ENCODE measurements at regions not wholly inside any gene's neighbourhood (a gene's known extent, or its start where the extent isn't known, plus 50 kb on each side); places are given as distances from the start of the nearest gene placed in this dataset.

DNA sequence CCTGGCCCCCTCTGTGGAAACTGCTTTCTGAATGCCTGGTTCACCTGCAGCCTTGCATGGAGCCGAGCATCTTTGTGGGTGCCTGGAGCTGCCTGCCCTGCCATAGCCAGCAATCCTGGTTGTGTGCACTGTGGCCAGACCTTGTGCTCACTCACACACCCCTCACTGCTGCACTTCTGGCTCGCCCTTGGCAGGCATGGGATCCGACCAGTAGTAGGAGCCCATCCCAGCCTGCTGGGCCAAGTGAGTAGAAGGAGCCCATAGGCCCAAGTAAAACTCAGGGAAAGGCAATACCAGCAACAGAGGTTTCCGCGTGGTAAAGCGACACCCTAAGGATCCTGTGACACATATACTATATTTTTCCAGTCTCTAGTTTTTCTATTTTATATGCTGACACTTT, 270.0 kb upstream of the NAV3 start:
- DNase-seq, result no peak

DNA sequence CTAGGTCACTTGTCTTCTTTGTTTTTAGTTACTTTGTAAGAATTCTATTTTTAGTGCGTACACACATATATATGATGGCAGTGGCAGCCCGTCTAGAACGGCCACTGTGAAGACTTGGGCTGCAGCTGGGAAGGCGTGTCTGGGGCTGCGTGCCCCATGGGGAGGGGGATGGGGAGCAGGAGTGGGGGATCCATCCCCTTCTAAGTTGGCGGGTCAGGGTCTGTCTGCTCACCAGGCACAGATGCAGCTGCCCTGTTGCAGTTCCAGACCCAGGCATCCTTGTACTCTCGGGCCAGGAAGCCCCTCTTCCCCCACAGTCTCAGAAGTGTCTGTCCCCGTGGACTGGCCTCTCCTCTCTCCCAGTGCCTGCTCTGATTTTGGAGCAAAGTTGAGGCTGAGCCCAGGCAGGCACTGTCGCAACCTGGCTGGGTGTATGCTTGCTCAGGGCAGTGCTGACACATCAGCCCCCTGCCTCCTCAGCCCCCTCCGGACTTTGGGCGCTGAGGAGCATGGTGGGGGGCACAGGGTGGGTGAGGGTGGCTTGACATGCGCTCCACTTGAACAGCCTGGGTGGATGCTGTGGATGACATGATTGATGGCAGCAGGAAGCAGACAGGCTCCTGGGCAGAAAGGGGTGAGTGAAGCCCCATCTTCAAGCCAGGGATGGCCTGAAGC, 271.2 kb upstream of the NAV3 start:
- no peak for DNase-seq

DNA sequence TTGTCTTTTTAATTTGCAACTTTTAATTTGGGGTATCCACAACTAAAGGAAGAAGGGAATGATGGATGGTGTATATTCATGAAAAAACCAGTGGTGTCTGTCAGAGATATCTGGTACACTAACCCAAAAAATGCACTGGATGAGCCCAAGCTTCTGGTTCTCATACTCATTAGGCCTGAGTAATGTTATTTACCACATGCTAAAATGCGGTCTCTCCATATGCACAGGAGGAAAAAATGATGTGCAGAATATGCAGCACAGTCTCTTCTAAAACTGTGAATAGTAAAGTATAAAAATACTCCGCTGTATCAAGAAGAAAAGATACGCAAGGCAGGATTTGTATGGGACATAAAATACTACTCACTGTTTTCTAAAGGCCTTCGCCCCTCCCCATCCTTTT, 275.6 kb upstream of the NAV3 start:
- DNase-seq, result no peak

DNA sequence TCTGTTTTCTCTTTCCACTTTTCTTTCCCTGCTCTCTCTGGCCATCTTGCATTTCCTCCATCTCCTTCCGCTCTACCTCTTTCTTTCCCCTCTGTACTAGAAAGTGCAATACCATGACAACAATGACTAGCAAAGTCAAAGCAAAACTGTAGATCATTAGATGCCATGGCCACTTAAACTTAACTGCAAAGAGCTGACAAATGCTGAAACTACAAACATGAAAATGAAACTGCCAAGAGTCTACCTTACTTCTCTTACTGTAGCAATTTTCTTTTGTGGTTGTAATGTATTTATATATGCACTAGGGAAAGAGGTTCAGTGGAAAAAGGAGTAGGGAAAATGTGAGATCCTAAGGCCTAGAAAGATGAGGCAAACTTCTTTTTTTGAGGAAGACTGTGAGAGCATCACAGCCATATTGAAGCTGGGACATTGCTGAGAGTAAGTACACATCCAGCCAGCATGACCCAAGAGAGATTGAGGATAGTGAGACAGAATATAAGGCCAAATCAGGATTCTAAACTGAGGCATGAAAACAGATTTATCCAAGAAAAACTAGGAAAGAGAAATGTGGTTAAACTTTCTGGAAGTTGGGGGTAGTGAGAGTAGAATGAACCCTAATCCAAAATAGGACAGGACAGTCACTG, 276.6 kb upstream of the NAV3 start:
- no peak for DNase-seq

DNA sequence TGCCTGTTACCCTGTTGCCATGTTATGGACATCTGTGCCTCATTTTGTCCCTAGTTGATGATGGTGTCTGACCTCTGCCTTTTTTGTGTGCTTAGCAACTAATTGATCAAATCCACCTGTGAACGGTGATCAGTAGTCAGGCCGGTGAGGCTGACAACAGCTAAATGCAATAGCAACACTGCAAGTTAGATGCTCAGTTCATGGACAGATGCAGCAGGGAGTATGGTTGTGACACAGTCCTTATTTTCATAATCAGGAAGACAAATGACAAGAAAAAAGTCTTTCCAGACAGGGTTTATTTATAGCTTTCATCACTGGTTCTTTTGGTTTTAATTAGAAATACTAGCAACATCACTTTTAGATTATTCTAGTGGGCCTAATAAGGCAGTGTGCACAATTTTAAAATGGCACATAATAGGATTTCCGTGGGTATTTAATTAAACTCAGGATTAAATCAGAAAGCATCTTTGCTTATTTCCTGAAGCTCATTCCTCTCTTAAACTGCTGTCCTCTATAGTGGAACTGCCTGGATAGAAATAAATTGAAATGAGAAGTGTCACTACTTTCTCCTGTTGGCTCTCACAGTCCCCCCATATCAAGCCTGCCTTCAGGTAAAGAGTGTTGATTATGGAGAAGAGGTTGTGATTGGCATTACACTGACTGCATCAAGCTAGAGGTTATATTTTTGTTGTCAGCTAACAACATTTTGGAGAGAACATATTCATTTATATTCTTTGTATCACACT, 281.1 kb upstream of the NAV3 start:
- DNase-seq, result no peak

DNA sequence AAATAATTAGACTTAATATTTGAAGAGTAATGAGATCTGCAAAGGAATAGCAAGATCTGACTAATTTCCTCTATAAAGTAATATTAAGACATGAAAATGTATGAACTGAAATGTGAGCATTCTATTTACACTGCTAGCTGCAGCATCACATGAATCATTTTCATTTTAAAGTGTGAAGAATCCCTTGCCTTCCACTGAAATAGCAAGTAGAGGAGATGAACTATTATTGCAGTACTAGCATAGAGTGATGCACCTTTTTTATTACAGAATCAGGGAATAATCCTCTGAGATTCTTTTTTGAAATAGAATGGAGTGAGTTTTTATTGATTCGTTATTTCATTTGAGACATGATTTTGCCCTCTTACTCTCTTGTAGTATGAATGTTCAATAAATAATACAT, 281.9 kb upstream of the NAV3 start:
- DNase-seq, result no peak

DNA sequence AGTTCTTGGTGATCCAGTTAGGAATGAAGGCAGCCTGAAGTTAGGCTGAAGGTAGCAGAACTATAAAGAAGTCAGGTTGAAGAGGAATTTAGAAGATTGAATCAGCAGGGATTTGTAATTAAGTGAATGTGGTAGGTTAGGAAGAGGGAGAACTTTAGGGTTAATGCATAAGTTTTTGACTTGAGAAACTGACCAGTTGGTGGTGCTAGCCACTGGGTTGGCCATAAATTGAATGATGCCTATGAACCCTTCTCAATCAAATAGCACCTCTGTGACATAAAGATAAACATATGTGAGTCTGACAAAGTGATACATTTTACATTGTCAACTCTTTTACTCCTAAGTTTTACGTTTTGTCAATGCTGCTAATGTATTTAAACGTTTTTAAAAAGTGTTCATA, 290.6 kb upstream of the NAV3 start:
- DNase-seq, result no peak

DNA sequence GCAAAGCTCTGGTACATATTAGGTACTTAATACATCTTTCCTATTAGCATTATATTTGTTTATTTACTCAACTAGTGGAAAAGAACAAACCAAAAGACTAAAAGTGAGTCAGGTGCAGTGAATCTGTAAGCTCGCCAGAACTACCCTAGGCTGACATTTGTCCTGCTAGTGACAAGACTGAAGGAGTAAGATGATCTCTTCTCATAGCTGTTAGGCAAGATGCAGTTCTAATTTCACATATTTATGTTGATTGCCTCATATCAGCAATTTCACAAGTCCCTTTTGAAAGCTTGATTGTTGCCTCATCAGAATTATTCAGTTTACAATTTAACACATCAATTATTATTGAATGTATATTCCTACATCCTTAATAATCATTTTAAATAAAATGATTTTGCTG, 293.0 kb upstream of the NAV3 start:
- no peak for DNase-seq

DNA sequence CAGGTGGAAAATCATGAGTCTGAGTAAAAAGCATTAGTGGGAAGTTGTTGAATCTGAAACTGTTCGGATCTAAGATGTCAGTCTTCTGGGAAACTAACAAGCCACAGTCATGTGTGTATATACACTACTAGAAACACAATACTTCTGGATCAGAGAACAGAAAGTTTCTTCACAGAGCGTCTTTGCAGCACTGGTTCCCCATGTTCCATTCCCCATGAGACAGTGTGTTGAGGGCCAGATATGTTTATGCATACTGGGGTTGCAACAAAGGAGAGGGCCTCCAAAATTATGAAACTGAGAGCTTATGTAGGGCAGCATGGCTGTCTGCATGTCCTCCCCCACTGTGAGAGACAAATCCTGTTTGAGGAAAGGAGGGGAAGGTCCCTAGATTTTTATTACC, 295.0 kb upstream of the NAV3 start:
- no peak for DNase-seq

DNA sequence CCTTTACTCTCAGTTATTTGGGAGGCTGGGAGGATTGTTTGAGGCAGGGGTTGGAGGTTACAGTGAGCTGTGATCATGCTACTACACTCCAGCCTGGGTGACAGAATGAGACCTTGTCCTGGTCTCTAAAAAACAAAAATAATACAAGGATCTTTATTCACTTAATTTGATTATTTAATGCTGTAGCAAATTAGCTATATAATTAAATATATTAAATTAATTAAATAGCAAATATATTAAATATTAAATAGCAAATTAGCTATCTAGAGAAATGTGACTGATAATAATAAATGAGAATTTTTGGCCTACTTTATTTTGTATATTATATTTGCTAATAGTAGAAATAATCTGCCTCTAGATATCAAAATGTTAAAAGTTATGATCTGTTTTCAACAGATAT, 298.8 kb upstream of the NAV3 start:
- DNase-seq, result no peak

DNA sequence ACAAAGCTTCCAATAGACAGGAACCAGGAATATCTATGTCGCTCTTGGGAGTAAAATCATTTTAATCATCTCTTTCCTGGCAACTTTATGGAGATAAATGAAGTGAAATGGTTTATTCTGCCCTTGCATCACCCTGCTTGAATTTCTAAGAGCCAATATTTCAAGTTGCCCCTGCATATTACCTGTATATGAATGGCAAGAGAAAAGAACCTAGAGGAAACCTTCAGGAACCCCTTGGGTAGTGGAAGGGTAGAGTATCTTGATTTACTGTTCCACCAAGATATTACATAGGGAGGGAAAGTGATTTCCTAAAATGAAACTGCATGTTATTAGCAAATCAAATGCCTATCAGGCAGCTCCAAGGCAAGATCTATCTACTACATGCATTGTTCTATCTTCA, 308.4 kb upstream of the NAV3 start:
- DNase-seq, result no peak

DNA sequence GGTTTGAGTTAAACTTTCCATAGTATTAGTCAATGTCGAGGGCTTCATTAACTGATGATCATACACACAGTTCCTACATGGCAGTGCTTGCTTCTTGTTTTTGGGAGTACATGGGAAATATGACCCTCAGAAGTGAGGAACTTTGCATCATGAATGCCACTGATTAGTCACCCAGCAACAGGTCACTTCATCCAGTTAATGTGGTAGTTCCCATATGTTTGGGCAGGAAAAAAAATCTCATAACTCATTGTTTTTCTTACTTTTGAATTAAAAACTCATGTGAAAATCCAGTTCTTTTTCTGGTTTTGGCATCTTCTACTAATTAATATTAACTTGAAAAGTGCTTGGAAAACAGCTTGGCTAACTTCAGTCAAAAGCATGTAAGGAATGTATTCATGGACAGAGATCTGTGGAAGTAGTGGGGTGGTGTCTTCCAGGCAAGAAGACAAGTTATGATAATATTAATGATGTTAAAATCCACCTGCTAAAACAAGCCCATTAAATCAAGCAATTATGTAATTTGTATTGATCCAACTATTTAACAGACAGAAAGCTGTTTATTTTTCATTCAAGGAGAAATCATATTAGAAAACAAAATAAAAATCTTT, 309.1 kb upstream of the NAV3 start:
- no peak for DNase-seq

DNA sequence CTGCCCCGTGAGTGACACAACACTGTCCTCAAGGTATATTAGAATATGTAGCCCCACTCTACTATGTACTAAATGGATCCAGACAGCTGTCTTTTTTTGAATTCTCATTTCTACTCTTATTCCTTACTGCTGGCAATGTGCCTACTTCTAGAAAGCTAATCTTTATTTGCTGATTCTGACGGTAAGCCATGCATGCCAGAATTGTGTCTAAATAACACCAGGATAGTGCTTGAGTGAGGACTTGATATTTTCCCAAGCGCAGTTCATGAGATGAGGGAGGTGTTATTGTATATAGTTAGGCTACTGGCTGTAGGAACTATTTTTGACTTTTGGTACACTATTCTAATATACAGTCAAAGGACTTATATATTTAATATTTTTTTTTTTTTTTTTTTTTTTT, 316.2 kb upstream of the NAV3 start:
- no peak for DNase-seq

DNA sequence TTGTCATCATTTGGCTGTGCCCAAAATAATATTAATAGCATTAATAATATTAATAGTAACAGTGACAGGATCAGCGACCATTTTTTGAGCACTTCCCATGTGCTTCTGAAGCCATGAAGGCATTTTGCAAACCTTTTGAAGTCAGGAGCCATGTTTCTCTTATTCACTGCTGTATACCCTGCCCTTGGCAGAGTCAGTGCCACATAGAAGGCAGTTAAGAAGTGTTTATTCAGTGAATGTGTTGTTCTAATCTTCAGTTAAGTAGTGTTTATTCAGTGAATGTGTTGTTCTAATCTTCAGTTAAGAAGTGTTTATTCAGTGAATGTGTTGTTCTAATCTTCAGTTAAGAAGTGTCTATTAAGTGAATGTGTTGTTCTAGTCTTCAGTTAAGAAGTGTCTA, 319.7 kb upstream of the NAV3 start:
- DNase-seq, result no peak

DNA sequence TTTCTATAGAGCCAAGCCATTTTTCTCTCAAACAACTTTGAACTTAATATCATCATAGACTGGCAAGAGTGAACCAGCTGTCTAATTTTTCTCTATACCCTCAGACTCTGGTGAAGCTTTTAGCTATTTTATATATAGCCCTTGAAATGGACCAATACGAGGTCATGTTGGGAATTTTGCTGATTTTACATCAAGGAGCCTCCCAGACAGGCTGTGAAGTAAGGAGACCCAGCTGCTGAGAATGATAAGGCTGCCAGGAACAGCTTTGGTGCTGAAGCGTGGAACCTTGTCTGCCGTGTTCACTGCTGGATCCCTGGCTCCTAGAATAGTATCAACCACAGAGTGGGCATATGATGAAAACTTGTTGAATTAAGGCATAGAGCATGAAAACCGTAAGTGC, 326.2 kb upstream of the NAV3 start:
- no peak for DNase-seq

DNA sequence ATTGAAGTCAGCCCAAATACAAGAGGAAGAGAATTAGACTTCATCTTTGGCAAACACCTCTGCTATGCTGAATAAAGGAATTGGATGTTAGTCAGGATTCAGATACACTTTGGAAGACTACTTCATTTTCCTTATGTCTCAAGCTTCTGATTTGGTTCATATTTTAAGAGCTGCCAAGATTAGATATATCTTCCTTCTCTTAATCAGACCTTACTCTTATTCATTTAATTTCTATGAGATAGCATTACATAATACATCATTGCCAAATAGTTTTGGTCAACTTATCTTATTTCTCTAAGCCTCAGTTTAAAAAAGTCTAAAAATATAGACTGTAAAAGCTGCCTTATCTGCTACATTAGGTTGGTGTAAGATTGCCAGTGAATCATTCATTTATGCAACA, 330.6 kb upstream of the NAV3 start:
- no peak for DNase-seq

DNA sequence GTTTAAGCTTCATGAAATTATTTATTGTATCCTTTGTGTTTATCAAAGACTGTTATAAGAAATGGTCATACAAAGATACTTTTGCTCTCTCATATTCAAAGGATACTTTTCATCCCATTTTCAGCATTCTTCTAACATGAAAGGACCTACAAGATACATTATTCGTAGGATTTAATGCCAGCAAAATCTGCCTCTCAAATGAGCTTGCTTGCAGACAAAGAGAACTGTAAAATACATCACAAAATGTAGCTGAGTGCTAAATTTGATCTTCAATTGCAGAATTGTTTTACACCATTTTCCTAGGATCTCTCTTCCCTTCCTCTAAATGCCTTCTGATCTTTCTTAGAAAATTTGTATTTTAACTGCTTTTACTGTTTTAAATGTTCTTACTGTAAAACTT, 333.0 kb upstream of the NAV3 start:
- no peak for DNase-seq

DNA sequence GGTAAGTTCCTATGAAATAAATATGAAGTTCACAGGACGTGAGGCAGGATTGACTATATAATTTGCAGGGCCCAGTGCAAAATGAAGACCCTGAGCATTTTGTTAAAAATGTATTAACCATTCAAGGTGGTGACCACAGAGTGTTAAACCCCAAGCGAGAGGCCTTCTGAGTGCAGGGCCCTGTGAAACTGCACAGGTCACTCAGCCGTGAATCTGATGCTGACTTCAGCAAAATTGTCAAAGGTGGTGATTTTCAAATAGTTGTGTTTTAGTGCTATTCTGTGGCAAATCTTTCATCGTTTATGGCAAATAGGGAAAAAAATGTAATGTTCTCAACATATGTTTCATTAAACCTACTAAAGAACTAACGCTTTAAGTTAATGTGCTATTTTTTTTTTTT, 334.0 kb upstream of the NAV3 start:
- DNase-seq, result no peak

DNA sequence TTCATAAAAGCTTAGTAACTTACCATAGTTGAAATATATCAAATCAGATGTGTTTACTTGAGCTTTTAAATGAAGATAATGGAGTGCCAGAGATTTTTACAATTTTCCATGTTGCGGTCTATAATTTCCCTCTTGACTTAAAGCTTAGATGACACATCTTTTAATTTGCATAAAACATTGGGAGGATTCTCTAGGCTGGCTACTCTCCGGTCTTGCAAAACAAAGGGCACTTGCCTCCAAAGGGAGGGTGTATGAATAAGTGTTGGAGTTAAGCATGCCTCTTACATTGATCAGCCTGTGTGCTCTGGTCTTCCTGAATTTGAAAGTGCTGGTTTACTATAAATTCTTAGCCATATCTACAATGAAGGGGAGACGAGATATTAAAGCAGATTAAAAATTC, 336.4 kb upstream of the NAV3 start:
- no peak for DNase-seq

DNA sequence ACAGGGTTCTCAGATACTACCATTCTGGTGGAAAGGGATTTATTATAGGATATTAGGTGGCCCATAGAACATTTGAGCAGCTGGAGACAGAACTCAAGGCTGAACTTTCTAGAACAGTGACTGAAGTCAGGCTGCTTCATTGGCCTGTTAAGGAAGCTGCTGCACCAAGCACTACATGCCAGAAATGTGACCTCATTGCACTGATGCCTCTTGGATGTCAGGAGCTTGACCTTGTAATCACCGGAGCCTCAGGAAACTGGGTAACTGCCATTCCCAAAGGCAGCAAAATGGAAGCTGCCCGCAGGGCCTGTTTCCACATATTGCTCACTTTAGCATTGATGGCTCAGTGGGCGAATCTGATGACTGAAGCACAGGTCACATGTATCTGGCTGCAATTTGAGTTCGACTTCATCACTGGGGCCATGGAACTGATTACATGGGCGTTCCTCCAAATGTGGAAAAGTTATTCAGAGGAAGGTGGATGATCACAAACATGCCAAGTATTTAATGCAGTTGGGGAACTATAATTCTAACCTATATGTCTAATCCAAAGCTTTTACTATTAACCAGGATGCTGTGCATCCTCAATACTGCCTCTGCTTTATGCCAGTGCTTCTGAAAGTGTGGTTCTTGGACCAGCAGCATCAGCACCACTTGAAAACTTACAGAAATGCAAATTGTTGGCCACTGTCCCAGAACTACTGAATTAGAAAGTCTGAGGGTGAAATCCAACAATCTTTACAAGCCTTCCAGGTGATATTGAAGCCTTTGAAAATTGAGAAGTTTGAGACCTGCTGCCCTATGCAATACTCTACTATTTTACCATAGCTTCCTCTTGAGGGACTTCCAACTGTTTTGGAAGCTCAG, 337.2 kb upstream of the NAV3 start:
- DNase-seq, result no peak

DNA sequence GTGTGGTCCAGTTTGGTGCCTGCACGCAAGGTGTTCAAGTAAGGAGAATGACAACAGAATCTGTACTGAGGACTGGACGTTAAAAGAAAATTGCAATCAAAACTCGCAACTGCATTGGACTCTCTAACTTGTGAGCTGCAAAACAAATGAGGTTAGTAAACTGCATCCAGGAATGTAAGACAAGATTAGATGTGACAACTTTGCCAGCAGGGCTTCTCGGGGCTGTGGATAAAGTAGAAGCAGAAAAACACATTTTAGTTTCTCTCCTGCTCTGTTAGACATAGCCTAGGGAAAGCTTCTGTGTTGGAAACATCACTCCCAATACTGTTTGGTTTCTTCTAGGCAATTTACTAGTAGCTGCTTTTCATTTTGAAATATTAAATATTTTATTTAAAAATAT, 338.2 kb upstream of the NAV3 start:
- DNase-seq, result no peak

DNA sequence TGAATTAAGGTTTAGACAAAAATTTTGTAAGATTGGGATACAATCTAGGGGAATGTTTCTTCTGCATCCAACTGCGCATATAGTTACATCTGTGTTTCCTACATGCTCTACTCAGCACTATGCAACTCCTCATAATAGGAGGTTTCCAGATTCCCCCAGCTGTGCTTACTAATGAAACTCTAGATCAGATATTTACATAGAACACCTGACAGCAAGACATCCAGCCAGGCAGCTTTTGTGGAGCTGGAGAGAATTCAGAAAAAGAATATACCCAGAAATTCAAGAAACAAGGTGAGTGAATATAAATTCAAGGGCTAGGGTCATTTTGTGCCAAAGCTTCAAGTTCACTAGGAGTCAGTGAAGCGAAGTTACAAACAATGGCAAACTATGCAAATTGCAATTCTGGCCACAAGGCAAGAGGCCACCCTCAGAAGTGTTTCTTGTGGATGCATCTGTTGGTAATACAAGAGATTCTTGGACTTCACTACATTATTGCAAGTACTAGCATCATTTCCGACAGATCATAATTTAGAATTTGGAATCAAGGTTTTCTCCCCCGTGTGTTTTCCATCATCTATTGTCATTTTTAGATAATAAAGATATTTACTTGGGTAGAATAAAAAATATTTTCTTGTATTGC, 341.2 kb upstream of the NAV3 start:
- DNase-seq, result no peak
